ENCODE measurements at regions not wholly inside any gene's neighbourhood (a gene's known extent, or its start where the extent isn't known, plus 50 kb on each side); places are given as distances from the start of the nearest gene placed in this dataset.

GRCh38 chr12:65740506-65740872 lies 83.8 kb upstream of the HMGA2 start:
- Histone ChIP-seq H3K4me2 (ENCODE audit: low read length) (no peak overlapping the region), H3K36me3 (ENCODE audit: control insufficient read depth in 1 of 2, insufficient read depth in 2 of 2, low read length in 2 of 2) (no peaks in the 10 kb centered on the region), H3K27ac (ENCODE audit: low read depth, low read length) (no peak overlapping the region), H2AFZ (ENCODE audit: low read depth, low read length, poor library complexity, severe bottlenecking) (no peak overlapping the region), H3K4me1 (ENCODE audit: control insufficient read depth in 1 of 2, insufficient read depth in 2 of 2, low read length in 2 of 2) (no peaks in the 10 kb centered on the region), H3K4me3 (replicated peaks in 1 of 2; ENCODE audit: low read depth in 1 of 2, low read length in 2 of 2) (no peak overlapping the region), H3K9ac (ENCODE audit: low read length) (no peak overlapping the region), H3K79me2 (ENCODE audit: insufficient read depth, low read length) (no peaks in the 10 kb centered on the region), H3K27me3 (ENCODE audit: insufficient read depth, low read length) (no peaks in the 10 kb centered on the region), H3K9me2 (ENCODE audit: insufficient read depth) (no peaks in the 10 kb centered on the region), H4K20me1 (ENCODE audit: insufficient read depth) (no peaks in the 10 kb centered on the region), H3K9me3 (ENCODE audit: control insufficient read depth in 1 of 2, insufficient read depth in 1 of 2, low read depth in 1 of 2, low read length in 2 of 2) (no peaks in the 10 kb centered on the region)
- ChIA-PET POLR2A (no interaction called here), CTCF (no interaction called here), RAD21 (ENCODE audit: low non-redundant PET in 1 of 2, low total read pairs in 2 of 2, uncharacterized antibody in 2 of 2, unreplicated experiment in 2 of 2) (no interaction called here)
- ATAC-seq: no peak
- no TSS peak for BruUV-seq (replicated peaks)
- intact Hi-C loops (cut with micrococcal nuclease): no loop called here
- no peak for DNase-seq (ENCODE audit: low read depth, low spot score)
- TF ChIP-seq EZH2phosphoT487 (IDR thresholded peaks at IDR 0.05; ENCODE audit: borderline replicate concordance) (no peak), MAX (IDR thresholded peaks at IDR 0.05) (no peak)

- DNase-seq (ENCODE audit: low read depth, low spot score) (no peak), ATAC-seq (no peak)
- Histone ChIP-seq H3K4me2 (ENCODE audit: low read length) (no peak overlapping the region), H3K9me3 (ENCODE audit: control insufficient read depth in 1 of 2, insufficient read depth in 1 of 2, low read depth in 1 of 2, low read length in 2 of 2) (no peaks in the 10 kb centered on the region), H3K9me2 (ENCODE audit: insufficient read depth) (no peaks in the 10 kb centered on the region), H4K20me1 (ENCODE audit: insufficient read depth) (no peaks in the 10 kb centered on the region), H3K9ac (ENCODE audit: low read length) (no peak overlapping the region), H3K4me1 (ENCODE audit: control insufficient read depth in 1 of 2, insufficient read depth in 2 of 2, low read length in 2 of 2) (no peaks in the 10 kb centered on the region), H3K79me2 (ENCODE audit: insufficient read depth, low read length) (no peaks in the 10 kb centered on the region), H3K4me3 (replicated peaks in 1 of 2; ENCODE audit: low read depth in 1 of 2, low read length in 2 of 2) (no peak overlapping the region), H3K27me3 (ENCODE audit: insufficient read depth, low read length) (no peaks in the 10 kb centered on the region), H3K36me3 (ENCODE audit: control insufficient read depth in 1 of 2, insufficient read depth in 2 of 2, low read length in 2 of 2) (no peaks in the 10 kb centered on the region), H2AFZ (ENCODE audit: low read depth, low read length, poor library complexity, severe bottlenecking) (no peak overlapping the region), H3K27ac (ENCODE audit: low read depth, low read length) (no peak overlapping the region)
- intact Hi-C loops (cut with micrococcal nuclease): no loop called here
- POLR2A ChIA-PET: no interaction called here
- BruUV-seq (replicated peaks): no TSS peak
- RAD21 ChIA-PET (ENCODE audit: low non-redundant PET in 1 of 2, low total read pairs in 2 of 2, uncharacterized antibody in 2 of 2, unreplicated experiment in 2 of 2): interaction anchor here in 1 of 2 experiments (0.6 kb wide), 1 partner anchor 142 kb away, joined by 4 read pairs; no protein-coding TSS in a partner anchor
- CTCF ChIA-PET: no interaction called here
- no peak for TF ChIP-seq YY1 (IDR thresholded peaks at IDR 0.05; ENCODE audit: extremely low read depth, insufficient replicate concordance, low read depth, low read length)
- no peak for TF ChIP-seq ZNF274 (IDR thresholded peaks at IDR 0.05; ENCODE audit: low read depth, low read length)
- TF ChIP-seq EGR1 (IDR thresholded peaks at IDR 0.05; ENCODE audit: low read depth): no peak
- TF ChIP-seq TCF7L2 (IDR thresholded peaks at IDR 0.05; ENCODE audit: borderline replicate concordance, extremely low read depth, insufficient read depth, insufficient read length): no peak
- TF ChIP-seq SIN3A (IDR thresholded peaks at IDR 0.05; ENCODE audit: low read depth): no peak
- no peak for TF ChIP-seq JUND (IDR thresholded peaks at IDR 0.05)
- TF ChIP-seq ZFX (IDR thresholded peaks at IDR 0.05): no peak
- no peak for TF ChIP-seq CEBPB (IDR thresholded peaks at IDR 0.05; ENCODE audit: low read depth)
- TF ChIP-seq MAX (IDR thresholded peaks at IDR 0.05): no peak
- TF ChIP-seq ATF3 (IDR thresholded peaks at IDR 0.05): no peak
- TF ChIP-seq REST (IDR thresholded peaks at IDR 0.05; ENCODE audit: low read depth): no peak
- no peak for TF ChIP-seq RAD21 (IDR thresholded peaks at IDR 0.05; ENCODE audit: low read depth)
- no peak for TF ChIP-seq SRF (IDR thresholded peaks at IDR 0.05; ENCODE audit: low read depth)
- no peak for TF ChIP-seq POLR2A (IDR thresholded peaks at IDR 0.05; ENCODE audit: borderline replicate concordance, extremely low read depth, insufficient read depth, insufficient read length)
- TF ChIP-seq FOSL1 (IDR thresholded peaks at IDR 0.05; ENCODE audit: low read depth): no peak
- no peak for TF ChIP-seq SP1 (IDR thresholded peaks at IDR 0.05; ENCODE audit: low read depth)
- TF ChIP-seq EZH2phosphoT487 (IDR thresholded peaks at IDR 0.05; ENCODE audit: borderline replicate concordance): no peak
- no peak for TF ChIP-seq EZH2 (IDR thresholded peaks at IDR 0.05)
Measured at GRCh38 chr12:65740873-65741600, 83.2 kb upstream of the HMGA2 start.

Data from HCT116 (cell line).